CD14-positive monocyte (primary cell): ENCODE measurements at regions not wholly inside any gene's neighbourhood (a gene's known extent, or its start where the extent isn't known, plus 50 kb on each side); places are given as distances from the start of the nearest gene placed in this dataset.

Experiments used
- DNase-seq, 3 donors: peaks; one replicate each; pipeline ENCODE4 v3.0.0-alpha.2; 2011 to 2022
- H2AFZ ChIP-seq: 2 replicates; pipeline ENCODE4 v1.6.0; 2012; ENCODE audit warnings: mild to moderate bottlenecking, low read depth, low read length, inconsistent platforms; ENCODE audit not compliant: insufficient read depth, poor library complexity, severe bottlenecking
- H3K27ac ChIP-seq, 2 donors: 1 replicate in 1 of 2; 2 replicates in 1 of 2; pipeline ENCODE4 v1.5.1; 2012 to 2013; ENCODE audit warnings: low read length in 2 of 2, control low read depth in 1 of 2, inconsistent platforms in 1 of 2, low read depth in 1 of 2, mild to moderate bottlenecking in 1 of 2
- H3K27me3 ChIP-seq, 2 donors: one replicate each; pipeline versions ENCODE4 v1.6.0 to v1.6.1; 2011 to 2013; ENCODE audit warnings: low read length in 2 of 2; ENCODE audit not compliant: control insufficient read depth in 2 of 2, insufficient read depth in 2 of 2
- H3K36me3 ChIP-seq, 2 donors: replicated peaks in 1 of 2; 1 replicate in 1 of 2; 2 replicates in 1 of 2; pipeline versions ENCODE4 v1.5.1 to v1.6.1; 2012 to 2013; ENCODE audit warnings: low read length in 2 of 2, control low read depth in 1 of 2, inconsistent platforms in 1 of 2, mild to moderate bottlenecking in 1 of 2; ENCODE audit not compliant: insufficient read depth in 2 of 2, control insufficient read depth in 1 of 2
- H3K4me1 ChIP-seq, 2 donors: 1 replicate in 1 of 2; 2 replicates in 1 of 2; pipeline versions ENCODE4 v1.5.1 to v1.6.1; 2012 to 2013; ENCODE audit warnings: low read length in 2 of 2, control low read depth in 1 of 2, inconsistent platforms in 1 of 2, mild to moderate bottlenecking in 1 of 2, moderate library complexity in 1 of 2; ENCODE audit not compliant: insufficient read depth in 2 of 2, control insufficient read depth in 1 of 2
- H3K4me2 ChIP-seq: replicated peaks from 2 replicates; pipeline ENCODE3; 2012; ENCODE audit warnings: low read length, moderate library complexity, mild to moderate bottlenecking; ENCODE audit not compliant: poor library complexity, severe bottlenecking; ENCODE audit errors: extremely low read depth
- H3K4me3 ChIP-seq, 3 experiments: fragments of 200-600 bp in 1 of 3; sonication (generic) in 1 of 3; replicated peaks in 1 of 3; 1 replicate in 2 of 3; 2 replicates in 1 of 3; pipeline ENCODE4 v1.5.1; 2011 to 2013; ENCODE audit warnings: low read length in 3 of 3, mild to moderate bottlenecking in 3 of 3, control low read depth in 2 of 3, low read depth in 2 of 3, inconsistent platforms in 1 of 3, moderate library complexity in 1 of 3
- H3K79me2 ChIP-seq: 2 replicates; pipeline ENCODE4 v1.6.0; 2012; ENCODE audit warnings: mild to moderate bottlenecking, control low read depth, inconsistent platforms, low read length, moderate library complexity; ENCODE audit not compliant: insufficient read depth
- H3K9ac ChIP-seq: 2 replicates; pipeline ENCODE4 v1.6.0; 2017; ENCODE audit warnings: low read length, mild to moderate bottlenecking; ENCODE audit not compliant: insufficient read depth, poor library complexity, severe bottlenecking
- H3K9me3 ChIP-seq, 2 donors: replicated peaks in 1 of 2; 1 replicate in 1 of 2; 2 replicates in 1 of 2; pipeline versions ENCODE4 v1.5.1 to v1.6.1; 2012 to 2013; ENCODE audit warnings: low read length in 2 of 2, control low read depth in 1 of 2; ENCODE audit not compliant: control insufficient read depth in 1 of 2, insufficient read depth in 1 of 2
- H4K20me1 ChIP-seq: 2 replicates; pipeline ENCODE4 v1.6.0; 2012; ENCODE audit warnings: mild to moderate bottlenecking, low read length, control low read depth, moderate library complexity; ENCODE audit not compliant: insufficient read depth
- H3K27ac Mint-ChIP-seq, 7 donors: one replicate each; pipeline ENCODE4 v1.8.0; 2020; ENCODE audit warnings: mild to moderate bottlenecking in 7 of 7, mixed read lengths in 7 of 7, moderate library complexity in 6 of 7, inconsistent platforms in 2 of 7
- H3K27me3 Mint-ChIP-seq, 3 donors: one replicate each; pipeline ENCODE4 v1.8.0; 2021 to 2022; ENCODE audit warnings: low read depth in 3 of 3, mild to moderate bottlenecking in 3 of 3, mixed read lengths in 3 of 3, moderate library complexity in 3 of 3, inconsistent platforms in 1 of 3
- H3K36me3 Mint-ChIP-seq, 2 donors: one replicate each; pipeline ENCODE4 v1.8.0; 2020; ENCODE audit warnings: mixed read lengths in 2 of 2, inconsistent platforms in 1 of 2, mild to moderate bottlenecking in 1 of 2
- H3K4me1 Mint-ChIP-seq: one replicate; pipeline ENCODE4 v1.8.0; 2020; ENCODE audit warnings: mild to moderate bottlenecking, mixed read lengths
- H3K4me3 Mint-ChIP-seq, 2 donors: one replicate each; pipeline ENCODE4 v1.8.0; 2020; ENCODE audit warnings: mild to moderate bottlenecking in 2 of 2, mixed read lengths in 2 of 2, moderate library complexity in 1 of 2
- H3K9me3 Mint-ChIP-seq, 7 donors: one replicate each; pipeline ENCODE4 v1.8.0; 2020 to 2022; ENCODE audit warnings: mixed read lengths in 7 of 7, mild to moderate bottlenecking in 6 of 7, moderate library complexity in 6 of 7, inconsistent platforms in 2 of 7
- CTCF ChIP-seq: fragments of 200-600 bp; IDR thresholded peaks from one replicate; pipeline ENCODE4 v1.8.0; 2022; ENCODE audit warnings: antibody characterized with exemption, mild to moderate bottlenecking
- WGBS: methylation state at CpG from one replicate; pipeline ENCODE4 v1.1.5; 2013; ENCODE audit warnings: missing lambda C conversion rate; ENCODE audit not compliant: insufficient coverage; 5-methylcytosine and 5-hydroxymethylcytosine counted together
- intact Hi-C, 2 donors: fragments of 100-400 bp; cut with micrococcal nuclease; formaldehyde crosslinking; loops; one replicate each; pipeline versions ENCODE4 v1.15.0 to v1.15.1; 2023

- no peak overlapping the region for H2AFZ ChIP-seq
- H3K9ac ChIP-seq: no peak overlapping the region
- peaks cover 0 to 8% (median 0%) of the 10 kb centered on the region in 7 donors for H3K9me3 Mint-ChIP-seq
- no peak for TF ChIP-seq CTCF
- no peaks in the 10 kb centered on the region for H3K36me3 ChIP-seq
- H3K4me3 ChIP-seq: peak overlapping the region in 1 of 3 experiments; percentile 3
- peaks cover 0 to 5% (median 1%) of the 10 kb centered on the region in 3 donors for H3K27me3 Mint-ChIP-seq
- H3K79me2 ChIP-seq: no peaks in the 10 kb centered on the region
- peak overlapping the region; percentile 83 to 92 (median 87) for H3K27ac Mint-ChIP-seq
- DNase-seq: peak; percentile 74 to 86 (median 76)
- 89% methylated on average over 1 of the region's 3 CpGs for WGBS
- H3K4me1 ChIP-seq: peaks cover 38 to 52% of the 10 kb centered on the region in 2 donors
- intact Hi-C loops: loop anchor here (5.0 to 10.0 kb wide), 3 partner anchors 63 to 70 kb away; partner anchors contain the start of gene PTPN12 (in 2 of the 2)
- H3K4me2 ChIP-seq: peak overlapping the region; percentile 21
- H3K4me3 Mint-ChIP-seq: peak overlapping the region in 1 of 2 donors; percentile 21
- H3K36me3 Mint-ChIP-seq: no peaks in the 10 kb centered on the region
- no peaks in the 10 kb centered on the region for H4K20me1 ChIP-seq
- peaks cover 39% of the 10 kb centered on the region for H3K4me1 Mint-ChIP-seq
- no peaks in the 10 kb centered on the region for H3K27me3 ChIP-seq
- no peaks in the 10 kb centered on the region for H3K9me3 ChIP-seq
- peak overlapping the region in 1 of 2 donors; percentile 60 for H3K27ac ChIP-seq
Measured at GRCh38 chr7:77467408-77467807, 51.3 kb upstream of the GSAP start.

GRCh38 chr7:77466450-77466849 is 50.3 kb upstream of the GSAP start:
- peak overlapping the region in 1 of 3 experiments; percentile 3 for H3K4me3 ChIP-seq
- H3K79me2 ChIP-seq: no peaks in the 10 kb centered on the region
- H3K9ac ChIP-seq: no peak overlapping the region
- no peak overlapping the region for H2AFZ ChIP-seq
- Mint-ChIP-seq H3K27me3 (peaks cover 0 to 5% (median 0%) of the 10 kb centered on the region in 3 donors), H3K4me1 (peaks cover 41% of the 10 kb centered on the region), H3K27ac (peak overlapping the region; percentile 83 to 92 (median 87)), H3K4me3 (no peak overlapping the region), H3K9me3 (peaks cover 0 to 8% (median 0%) of the 10 kb centered on the region in 7 donors), H3K36me3 (no peaks in the 10 kb centered on the region)
- no CpG with 5 or more reads among the region's 1 CpG for WGBS
- H3K4me2 ChIP-seq: peak overlapping the region; percentile 4
- H4K20me1 ChIP-seq: no peaks in the 10 kb centered on the region
- DNase-seq: peak; percentile 56 to 80 (median 73)
- intact Hi-C loops: loop anchor here (5.0 to 10.0 kb wide), 3 partner anchors 62 to 71 kb away; partner anchors contain the start of gene PTPN12 (in 2 of the 2)
- peak overlapping the region in 1 of 2 donors; percentile 60 for H3K27ac ChIP-seq
- H3K27me3 ChIP-seq: no peaks in the 10 kb centered on the region
- no peaks in the 10 kb centered on the region for H3K36me3 ChIP-seq
- TF ChIP-seq CTCF: no peak
- peaks cover 38 to 52% of the 10 kb centered on the region in 2 donors for H3K4me1 ChIP-seq
- H3K9me3 ChIP-seq: no peaks in the 10 kb centered on the region
